IMR-90 (cell line): ENCODE measurements at regions not wholly inside any gene's neighbourhood (a gene's known extent, or its start where the extent isn't known, plus 50 kb on each side); places are given as distances from the start of the nearest gene placed in this dataset.

ENCODE experiments used
- ATAC-seq: fragments of 200-7000 bp; cut with Tn5 transposase; 2 replicates; pipeline ENCODE4 v1.9.1; 2020; ENCODE audit warnings: low read depth, mild to moderate bottlenecking, moderate library complexity
- BruUV-seq: library from RNA; stranded (reverse); fragments of 400-500 nt; replicated peaks from 2 replicates; lab custom pipeline; 2021; lab: Mats Ljungman, UMichigan
- CTCF ChIA-PET: fragments of 300-600 bp; formaldehyde crosslinking; extraction: SDS; loops from one replicate; lab custom pipeline; 2021; ENCODE audit warnings: antibody characterized with exemption; lab: Yijun Ruan, JAX
- POLR2A ChIA-PET: fragments of 300-600 bp; sonication (Branson Sonifier 250); formaldehyde crosslinking; loops from one replicate; lab custom pipeline; 2022; ENCODE audit warnings: antibody characterized with exemption; ENCODE audit not compliant: unreplicated experiment; lab: Charles Lee
- DNase-seq: peaks from one replicate; pipeline ENCODE4 v3.0.0; 2013
- H2AFZ ChIP-seq: replicated peaks from 2 replicates; pipeline ENCODE3; 2013; ENCODE audit warnings: low read length, mild to moderate bottlenecking; ENCODE audit not compliant: poor library complexity
- H2AK5ac ChIP-seq: 2 replicates; pipeline ENCODE4 v1.6.1; 2013; ENCODE audit warnings: low read depth, low read length, inconsistent platforms
- H2AK9ac ChIP-seq: replicated peaks from 2 replicates; pipeline ENCODE3; 2013; ENCODE audit warnings: mild to moderate bottlenecking, low read depth, low read length, moderate library complexity; ENCODE audit not compliant: poor library complexity
- H2BK120ac ChIP-seq: 2 replicates; pipeline ENCODE4 v1.6.1; 2013; ENCODE audit warnings: low read depth, low read length, inconsistent platforms
- H2BK15ac ChIP-seq: 3 replicates; pipeline ENCODE4 v1.6.1; 2013; ENCODE audit warnings: low read depth, low read length, inconsistent platforms
- H2BK20ac ChIP-seq: 2 replicates; pipeline ENCODE4 v1.6.1; 2013; ENCODE audit warnings: low read depth, mild to moderate bottlenecking, inconsistent platforms, low read length, moderate library complexity
- H2BK5ac ChIP-seq: 2 replicates; pipeline ENCODE4 v1.6.1; 2013; ENCODE audit warnings: mild to moderate bottlenecking, low read depth, low read length, inconsistent platforms; ENCODE audit not compliant: poor library complexity, severe bottlenecking
- H3K14ac ChIP-seq: replicated peaks from 2 replicates; pipeline ENCODE4 v1.6.1; 2013; ENCODE audit warnings: low read depth, low read length, inconsistent platforms
- H3K18ac ChIP-seq: 2 replicates; pipeline ENCODE4 v1.6.1; 2013; ENCODE audit warnings: low read depth, low read length, control low read depth
- H3K23ac ChIP-seq: 2 replicates; pipeline ENCODE4 v1.6.1; 2013; ENCODE audit warnings: low read depth, low read length, inconsistent platforms
- H3K27ac ChIP-seq: 2 replicates; pipeline ENCODE4 v1.5.1; 2013; ENCODE audit warnings: mild to moderate bottlenecking, control low read depth, low read length; ENCODE audit not compliant: insufficient read depth
- H3K27me3 ChIP-seq: 2 replicates; pipeline ENCODE4 v1.6.1; 2013; ENCODE audit warnings: low read length; ENCODE audit not compliant: control insufficient read depth, insufficient read depth
- H3K36me3 ChIP-seq: 2 replicates; pipeline ENCODE4 v1.6.1; 2013; ENCODE audit warnings: low read length, mixed read lengths; ENCODE audit not compliant: control insufficient read depth, insufficient read depth
- H3K4ac ChIP-seq: 2 replicates; pipeline ENCODE4 v1.6.1; 2013; ENCODE audit warnings: low read depth, low read length, inconsistent platforms
- H3K4me1 ChIP-seq: 2 replicates; pipeline ENCODE4 v1.6.1; 2013; ENCODE audit warnings: low read length, mixed read lengths; ENCODE audit not compliant: control insufficient read depth, insufficient read depth
- H3K4me2 ChIP-seq: 2 replicates; pipeline ENCODE4 v1.6.1; 2013; ENCODE audit warnings: low read depth, mild to moderate bottlenecking, control low read depth, low read length, moderate library complexity
- H3K4me3 ChIP-seq: 2 replicates; pipeline ENCODE4 v1.5.1; 2013; ENCODE audit warnings: low read depth, mild to moderate bottlenecking, control low read depth, low read length, moderate library complexity; ENCODE audit not compliant: insufficient read depth
- H3K56ac ChIP-seq: 2 replicates; pipeline ENCODE4 v1.6.1; 2013; ENCODE audit warnings: low read length, inconsistent platforms; ENCODE audit not compliant: insufficient read depth; ENCODE audit errors: extremely low read depth
- H3K79me1 ChIP-seq, 2 experiments: 2 replicates each; pipeline ENCODE4 v1.6.1; 2013; ENCODE audit warnings: low read length in 2 of 2, inconsistent platforms in 1 of 2, low read depth in 1 of 2
- H3K9ac ChIP-seq: 2 replicates; pipeline ENCODE4 v1.6.1; 2013; ENCODE audit warnings: low read depth, low read length, control low read depth
- H3K9me1 ChIP-seq: 2 replicates; pipeline ENCODE4 v1.6.1; 2013; ENCODE audit warnings: low read length, inconsistent platforms; ENCODE audit not compliant: insufficient read depth
- H3K9me3 ChIP-seq: 2 replicates; pipeline ENCODE4 v1.6.1; 2013; ENCODE audit warnings: low read length; ENCODE audit not compliant: control insufficient read depth, insufficient read depth
- H4K20me1 ChIP-seq: 2 replicates; pipeline ENCODE4 v1.6.1; 2013; ENCODE audit warnings: low read length, inconsistent platforms; ENCODE audit not compliant: insufficient read depth
- H4K5ac ChIP-seq: 2 replicates; pipeline ENCODE4 v1.6.1; 2013; ENCODE audit warnings: mild to moderate bottlenecking, low read depth, low read length, control low read depth
- H4K8ac ChIP-seq, 2 experiments: 2 replicates each; pipeline ENCODE4 v1.6.1; 2013; ENCODE audit warnings: low read depth in 2 of 2, low read length in 2 of 2, control low read depth in 1 of 2, inconsistent platforms in 1 of 2
- H4K91ac ChIP-seq: 2 replicates; pipeline ENCODE4 v1.6.1; 2013; ENCODE audit warnings: low read depth, low read length, inconsistent platforms; ENCODE audit not compliant: insufficient read depth
- BHLHE40 ChIP-seq: fragments of 150-350 bp; IDR thresholded peaks from 2 replicates; pipeline ENCODE4 v1.6.1; 2016; ENCODE audit warnings: mild to moderate bottlenecking, low read depth, low read length
- CEBPB ChIP-seq: IDR thresholded peaks from 2 replicates; pipeline ENCODE4 v1.6.1; 2012; ENCODE audit warnings: low read depth, low read length, improper control_type of control experiment
- CHD1 ChIP-seq: IDR thresholded peaks from 2 replicates; pipeline ENCODE4 v1.6.1; 2012; ENCODE audit warnings: low read depth, low read length, improper control_type of control experiment
- FOS ChIP-seq: fragments of 150-350 bp; IDR thresholded peaks from 2 replicates; pipeline ENCODE4 v1.6.1; 2016; ENCODE audit warnings: low read depth, low read length
- MAFK ChIP-seq: IDR thresholded peaks from 2 replicates; pipeline ENCODE4 v1.6.1; 2012; ENCODE audit warnings: low read depth, low read length, improper control_type of control experiment
- MAZ ChIP-seq: IDR thresholded peaks from 2 replicates; pipeline ENCODE4 v1.6.1; 2012; ENCODE audit warnings: low read depth, mild to moderate bottlenecking, low read length, improper control_type of control experiment, moderate library complexity, borderline replicate concordance
- MXI1 ChIP-seq: IDR thresholded peaks from 2 replicates; pipeline ENCODE4 v1.6.1; 2012; ENCODE audit warnings: low read depth, mild to moderate bottlenecking, low read length, moderate library complexity, borderline replicate concordance
- NFE2L2 ChIP-seq: fragments of 150-350 bp; IDR thresholded peaks from 2 replicates; pipeline ENCODE4 v1.6.1; 2016; ENCODE audit warnings: low read depth, mild to moderate bottlenecking, low read length
- POLR2A ChIP-seq: IDR thresholded peaks from 2 replicates; pipeline ENCODE4 v1.6.1; 2012; ENCODE audit warnings: mild to moderate bottlenecking, low read depth, low read length
- RAD21 ChIP-seq: IDR thresholded peaks from 2 replicates; pipeline ENCODE4 v1.6.1; 2012; ENCODE audit warnings: low read length, improper control_type of control experiment
- RCOR1 ChIP-seq: IDR thresholded peaks from 2 replicates; pipeline ENCODE4 v1.6.1; 2012; ENCODE audit warnings: mild to moderate bottlenecking, low read length, improper control_type of control experiment; ENCODE audit not compliant: insufficient replicate concordance
- RFX5 ChIP-seq: IDR thresholded peaks from 2 replicates; pipeline ENCODE4 v1.8.0; 2012; ENCODE audit warnings: low read depth, mild to moderate bottlenecking, low read length, moderate library complexity
- SMC3 ChIP-seq: fragments of 150-350 bp; IDR thresholded peaks from 2 replicates; pipeline ENCODE4 v1.6.1; 2016; ENCODE audit warnings: low read depth, mild to moderate bottlenecking, antibody characterized with exemption, low read length, moderate library complexity
- WGBS, 2 experiments: methylation state at CpG; one replicate each; pipeline versions ENCODE4 v1.1.5 to v1.1.7; 2013; ENCODE audit warnings: missing lambda C conversion rate in 2 of 2; ENCODE audit not compliant: insufficient read length in 1 of 2; ENCODE audit errors: extremely low coverage in 2 of 2; 5-methylcytosine and 5-hydroxymethylcytosine counted together
- dilution Hi-C: fragments of 300-500 bp; cut with HindIII; formaldehyde crosslinking; loops from one replicate; pipeline ENCODE4 v1.14.3; 2018; ENCODE audit warnings: low sequenced_read_pairs; ENCODE audit not compliant: unreplicated experiment
- in situ Hi-C: fragments of 300-500 bp; cut with MboI; formaldehyde crosslinking; loops from 3 replicates; pipeline ENCODE4 v1.14.3; 2019; ENCODE audit warnings: low sequenced_read_pairs, inconsistent platforms, mixed read lengths
- intact Hi-C: fragments of 100-400 bp; cut with micrococcal nuclease; formaldehyde crosslinking; loops from 2 replicates; pipeline ENCODE4 v1.10.0; 2022
- TF ChIP-seq, protein P1 (sequence below): fragments of 150-350 bp; IDR thresholded peaks from 2 replicates; pipeline ENCODE4 v1.6.1; 2016; ENCODE audit warnings: low read depth, mild to moderate bottlenecking, low read length, moderate library complexity, borderline replicate concordance
- TF ChIP-seq, protein P2 (sequence below): conservative IDR thresholded peaks from 2 replicates; pipeline ENCODE4 v1.5.1; 2012; ENCODE audit warnings: mild to moderate bottlenecking, low read depth, low read length, improper control_type of control experiment
- TF ChIP-seq, protein P3 (sequence below): fragments of 150-350 bp; IDR thresholded peaks from 2 replicates; pipeline ENCODE4 v1.6.1; 2017; ENCODE audit warnings: mild to moderate bottlenecking, antibody characterized with exemption, low read length, low read depth

DNA sequence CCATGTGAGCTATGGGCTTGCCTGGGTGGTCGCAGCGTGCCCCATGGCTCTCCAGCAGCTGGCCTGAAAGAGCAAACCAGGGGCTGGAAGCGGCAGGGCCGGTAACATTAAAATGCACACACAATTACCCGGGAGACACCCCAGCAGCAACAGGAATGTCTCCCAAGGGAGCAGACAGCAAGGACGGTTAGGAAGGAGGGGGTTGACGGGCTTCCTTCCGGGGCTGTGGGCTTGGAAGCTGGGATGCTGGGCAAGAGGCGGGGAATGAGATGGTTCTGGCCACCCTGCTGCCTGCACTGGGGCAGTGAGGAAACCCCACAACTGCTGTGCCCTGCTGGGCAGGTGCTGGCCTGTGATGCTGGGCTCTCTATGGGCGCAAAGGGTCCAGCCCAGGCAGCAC is 71.8 kb upstream of the ADAMTS2 start:
- H2AK9ac ChIP-seq = no peak overlapping the region
- no peaks in the 10 kb centered on the region for H4K20me1 ChIP-seq
- intact Hi-C loops = no loop called here
- no peaks in the 10 kb centered on the region for H3K4me1 ChIP-seq
- DNase-seq = no peak
- H4K5ac ChIP-seq = no peak overlapping the region
- ChIA-PET CTCF (no interaction called here), POLR2A (no interaction called here)
- no peak overlapping the region for H3K18ac ChIP-seq
- WGBS, 2 experiments = 0% methylated on average over 1 of the region's 10 CpGs; no CpG with 5 or more reads in 1 of the 2 experiments
- H4K91ac ChIP-seq = no peak overlapping the region
- H2AK5ac ChIP-seq = no peak overlapping the region
- TF ChIP-seq SMC3 (no peak), CHD1 (no peak), MXI1 (no peak), RCOR1 (no peak), CEBPB (no peak), RAD21 (no peak), RFX5 (no peak), BHLHE40 (no peak), MAFK (no peak), FOS (no peak), NFE2L2 (no peak), MAZ (no peak), POLR2A (no peak)
- TF ChIP-seq, protein P1, sequence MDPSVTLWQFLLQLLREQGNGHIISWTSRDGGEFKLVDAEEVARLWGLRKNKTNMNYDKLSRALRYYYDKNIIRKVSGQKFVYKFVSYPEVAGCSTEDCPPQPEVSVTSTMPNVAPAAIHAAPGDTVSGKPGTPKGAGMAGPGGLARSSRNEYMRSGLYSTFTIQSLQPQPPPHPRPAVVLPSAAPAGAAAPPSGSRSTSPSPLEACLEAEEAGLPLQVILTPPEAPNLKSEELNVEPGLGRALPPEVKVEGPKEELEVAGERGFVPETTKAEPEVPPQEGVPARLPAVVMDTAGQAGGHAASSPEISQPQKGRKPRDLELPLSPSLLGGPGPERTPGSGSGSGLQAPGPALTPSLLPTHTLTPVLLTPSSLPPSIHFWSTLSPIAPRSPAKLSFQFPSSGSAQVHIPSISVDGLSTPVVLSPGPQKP = no peak
- TF ChIP-seq, protein P2, sequence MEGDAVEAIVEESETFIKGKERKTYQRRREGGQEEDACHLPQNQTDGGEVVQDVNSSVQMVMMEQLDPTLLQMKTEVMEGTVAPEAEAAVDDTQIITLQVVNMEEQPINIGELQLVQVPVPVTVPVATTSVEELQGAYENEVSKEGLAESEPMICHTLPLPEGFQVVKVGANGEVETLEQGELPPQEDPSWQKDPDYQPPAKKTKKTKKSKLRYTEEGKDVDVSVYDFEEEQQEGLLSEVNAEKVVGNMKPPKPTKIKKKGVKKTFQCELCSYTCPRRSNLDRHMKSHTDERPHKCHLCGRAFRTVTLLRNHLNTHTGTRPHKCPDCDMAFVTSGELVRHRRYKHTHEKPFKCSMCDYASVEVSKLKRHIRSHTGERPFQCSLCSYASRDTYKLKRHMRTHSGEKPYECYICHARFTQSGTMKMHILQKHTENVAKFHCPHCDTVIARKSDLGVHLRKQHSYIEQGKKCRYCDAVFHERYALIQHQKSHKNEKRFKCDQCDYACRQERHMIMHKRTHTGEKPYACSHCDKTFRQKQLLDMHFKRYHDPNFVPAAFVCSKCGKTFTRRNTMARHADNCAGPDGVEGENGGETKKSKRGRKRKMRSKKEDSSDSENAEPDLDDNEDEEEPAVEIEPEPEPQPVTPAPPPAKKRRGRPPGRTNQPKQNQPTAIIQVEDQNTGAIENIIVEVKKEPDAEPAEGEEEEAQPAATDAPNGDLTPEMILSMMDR = no peak
- TF ChIP-seq, protein P3, sequence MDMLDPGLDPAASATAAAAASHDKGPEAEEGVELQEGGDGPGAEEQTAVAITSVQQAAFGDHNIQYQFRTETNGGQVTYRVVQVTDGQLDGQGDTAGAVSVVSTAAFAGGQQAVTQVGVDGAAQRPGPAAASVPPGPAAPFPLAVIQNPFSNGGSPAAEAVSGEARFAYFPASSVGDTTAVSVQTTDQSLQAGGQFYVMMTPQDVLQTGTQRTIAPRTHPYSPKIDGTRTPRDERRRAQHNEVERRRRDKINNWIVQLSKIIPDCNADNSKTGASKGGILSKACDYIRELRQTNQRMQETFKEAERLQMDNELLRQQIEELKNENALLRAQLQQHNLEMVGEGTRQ = no peak
- no TSS peak for BruUV-seq
- H3K56ac ChIP-seq = no peak overlapping the region
- no peaks in the 10 kb centered on the region for H3K36me3 ChIP-seq
- no peak overlapping the region for H2BK15ac ChIP-seq
- no peaks in the 10 kb centered on the region for H3K9me3 ChIP-seq
- no peak overlapping the region for H3K4me2 ChIP-seq
- H3K27me3 ChIP-seq = peaks cover 15% of the 10 kb centered on the region
- H3K14ac ChIP-seq = no peak overlapping the region
- dilution Hi-C loops = no loop called here
- ATAC-seq = no peak
- no peaks in the 10 kb centered on the region for H3K79me1 ChIP-seq
- no peak overlapping the region for H3K9ac ChIP-seq
- H3K4me3 ChIP-seq = no peak overlapping the region
- no peak overlapping the region for H3K23ac ChIP-seq
- H3K27ac ChIP-seq = no peak overlapping the region
- H2BK5ac ChIP-seq = no peak overlapping the region
- H2AFZ ChIP-seq = no peak overlapping the region
- H4K8ac ChIP-seq = no peak overlapping the region
- no peak overlapping the region for H2BK120ac ChIP-seq
- H3K9me1 ChIP-seq = no peaks in the 10 kb centered on the region
- no peak overlapping the region for H2BK20ac ChIP-seq
- no peak overlapping the region for H3K4ac ChIP-seq
- in situ Hi-C loops = no loop called here
